Endothelial cell of umbilical vein (primary cell): ENCODE measurements at regions not wholly inside any gene's neighbourhood (a gene's known extent, or its start where the extent isn't known, plus 50 kb on each side); places are given as distances from the start of the nearest gene placed in this dataset.

Experiments used
- BruUV-seq: library from RNA; stranded (reverse); fragments of 400-500 nt; replicated peaks from 2 replicates; lab custom pipeline; 2021; lab: Mats Ljungman, UMichigan
- CTCF ChIA-PET: fragments of 300-600, 350-600 bp; sonication (Branson Sonifier 250); formaldehyde crosslinking; loops from one replicate; lab custom pipeline; 2021; ENCODE audit warnings: antibody characterized with exemption, inconsistent platforms; lab: Charles Lee
- POLR2A ChIA-PET: fragments of 300-600, 350-600 bp; sonication (Branson Sonifier 250); formaldehyde crosslinking; loops from one replicate; lab custom pipeline; 2021; ENCODE audit warnings: antibody characterized with exemption, inconsistent platforms; lab: Charles Lee
- DNase-seq: peaks from one replicate; pipeline ENCODE4 v3.0.0-alpha.2; 2011; ENCODE audit warnings: low read depth, low spot score
- FAIRE-seq: peaks from 2 replicates; lab custom pipeline; 2011; peaks lifted over from hg19 to GRCh38; lab: Jason Lieb, UNC
- H2AFZ ChIP-seq: 2 replicates; pipeline ENCODE4 v1.6.0; 2012; ENCODE audit warnings: low read depth, low read length, control low read depth, inconsistent platforms
- H3K27ac ChIP-seq: 2 replicates; pipeline ENCODE4 v1.5.1; 2011; ENCODE audit warnings: low read depth, mild to moderate bottlenecking, control low read depth, low read length, moderate library complexity; ENCODE audit not compliant: insufficient read depth
- H3K27me3 ChIP-seq, 2 experiments: 2 replicates each; pipeline versions ENCODE4 v1.6.0 to v1.6.1; 2011; ENCODE audit warnings: low read length in 2 of 2, mixed read lengths in 1 of 2; ENCODE audit not compliant: control insufficient read depth in 2 of 2, insufficient read depth in 2 of 2
- H3K36me3 ChIP-seq, 2 experiments: 2 replicates in 1 of 2; 3 replicates in 1 of 2; pipeline ENCODE4 v1.5.1; 2011; ENCODE audit warnings: low read length in 2 of 2, mild to moderate bottlenecking in 1 of 2, moderate library complexity in 1 of 2; ENCODE audit not compliant: control insufficient read depth in 2 of 2, insufficient read depth in 2 of 2; ENCODE audit errors: extremely low read depth in 1 of 2
- H3K4me1 ChIP-seq: 3 replicates; pipeline ENCODE4 v1.5.1; 2011; ENCODE audit warnings: mild to moderate bottlenecking, low read length; ENCODE audit not compliant: control insufficient read depth, insufficient read depth; ENCODE audit errors: extremely low read depth
- H3K4me2 ChIP-seq: 2 replicates; pipeline ENCODE4 v1.6.1; 2011; ENCODE audit warnings: low read length, control low read depth, mixed read lengths; ENCODE audit not compliant: insufficient read depth
- H3K4me3 ChIP-seq, 3 experiments: fragments of 200-600 bp in 1 of 3; sonication (generic), shearing (Covaris generic) in 1 of 3; replicated peaks in 1 of 3; 2 replicates each; pipeline ENCODE4 v1.5.1; 2011 to 2016; ENCODE audit warnings: control low read depth in 3 of 3, low read length in 3 of 3, mild to moderate bottlenecking in 2 of 3, inconsistent platforms in 1 of 3, low read depth in 1 of 3, moderate library complexity in 1 of 3; ENCODE audit not compliant: insufficient read depth in 1 of 3
- H3K79me2 ChIP-seq: 2 replicates; pipeline ENCODE4 v1.6.0; 2012; ENCODE audit warnings: low read length, inconsistent platforms; ENCODE audit not compliant: control insufficient read depth, insufficient read depth
- H3K9ac ChIP-seq: replicated peaks from 2 replicates; pipeline ENCODE3; 2011; ENCODE audit warnings: low read length, control low read depth; ENCODE audit not compliant: insufficient read depth; ENCODE audit errors: extremely low read depth
- H3K9me1 ChIP-seq: replicated peaks from 3 replicates; pipeline ENCODE4 v1.6.0; 2011; ENCODE audit warnings: mild to moderate bottlenecking, low read length; ENCODE audit not compliant: control insufficient read depth, insufficient read depth; ENCODE audit errors: extremely low read depth
- H3K9me3 ChIP-seq: replicated peaks from 2 replicates; pipeline ENCODE4 v1.5.1; 2012; ENCODE audit warnings: low read length, inconsistent platforms; ENCODE audit not compliant: control insufficient read depth, insufficient read depth
- H4K20me1 ChIP-seq: replicated peaks from 2 replicates; pipeline ENCODE3; 2011; ENCODE audit warnings: mild to moderate bottlenecking, low read length; ENCODE audit not compliant: control insufficient read depth, insufficient read depth; ENCODE audit errors: extremely low read depth
- EZH2 ChIP-seq: IDR thresholded peaks from 2 replicates; pipeline ENCODE4 v1.6.1; 2012; ENCODE audit warnings: borderline replicate concordance, low read depth, mild to moderate bottlenecking, moderate library complexity, low read length, inconsistent platforms; ENCODE audit not compliant: severe bottlenecking
- FOS ChIP-seq: IDR thresholded peaks from 2 replicates; pipeline ENCODE4 v1.6.1; 2011; ENCODE audit warnings: mild to moderate bottlenecking, low read length, moderate library complexity, borderline replicate concordance; ENCODE audit not compliant: insufficient read depth
- GATA2 ChIP-seq: IDR thresholded peaks from 2 replicates; pipeline ENCODE4 v1.7.0; 2011; ENCODE audit warnings: low read depth, mild to moderate bottlenecking, moderate library complexity, mixed read lengths, low read length; ENCODE audit not compliant: insufficient read length, insufficient read depth
- JUN ChIP-seq: IDR thresholded peaks from 2 replicates; pipeline ENCODE4 v1.6.1; 2011; ENCODE audit warnings: borderline replicate concordance, low read depth; ENCODE audit not compliant: insufficient read length, insufficient read depth
- MYC ChIP-seq: IDR thresholded peaks from one replicate; pipeline ENCODE4 v1.6.1; 2011; ENCODE audit warnings: mild to moderate bottlenecking, low read depth, low read length
- POLR2A ChIP-seq: IDR thresholded peaks from 2 replicates; pipeline ENCODE4 v1.6.1; 2012; ENCODE audit warnings: low read depth, mild to moderate bottlenecking, control low read depth, low read length
- POLR2AphosphoS5 ChIP-seq: IDR thresholded peaks from 2 replicates; pipeline ENCODE4 v1.6.1; 2012; ENCODE audit warnings: low read depth, mild to moderate bottlenecking, control low read depth, low read length, moderate library complexity; ENCODE audit not compliant: insufficient read depth
- dilution Hi-C: fragments of 300-500 bp; cut with MboI; formaldehyde crosslinking; loops from one replicate; pipeline ENCODE4 v1.15.0; 2019; ENCODE audit warnings: low sequenced_read_pairs; ENCODE audit not compliant: extremely low pct_ligation_motif_present
- intact Hi-C: fragments of 100-400 bp; cut with micrococcal nuclease; formaldehyde crosslinking; loops from one replicate; pipeline ENCODE4 v1.10.0; 2022
- TF ChIP-seq, protein P1 (sequence below): IDR thresholded peaks from 2 replicates; pipeline ENCODE4 v1.6.1; 2011; ENCODE audit not compliant: insufficient read depth, insufficient read length
- TF ChIP-seq, protein P2 (sequence below), 2 donors: IDR thresholded peaks; 1 replicate in 1 of 2; 2 replicates in 1 of 2; pipeline ENCODE4 v1.5.1; 2011; ENCODE audit warnings: low read length in 2 of 2, mild to moderate bottlenecking in 2 of 2, moderate library complexity in 2 of 2, control low read depth in 1 of 2, inconsistent platforms in 1 of 2, low read depth in 1 of 2; ENCODE audit not compliant: insufficient read depth in 1 of 2; ENCODE audit errors: extremely low read depth in 1 of 2

DNA sequence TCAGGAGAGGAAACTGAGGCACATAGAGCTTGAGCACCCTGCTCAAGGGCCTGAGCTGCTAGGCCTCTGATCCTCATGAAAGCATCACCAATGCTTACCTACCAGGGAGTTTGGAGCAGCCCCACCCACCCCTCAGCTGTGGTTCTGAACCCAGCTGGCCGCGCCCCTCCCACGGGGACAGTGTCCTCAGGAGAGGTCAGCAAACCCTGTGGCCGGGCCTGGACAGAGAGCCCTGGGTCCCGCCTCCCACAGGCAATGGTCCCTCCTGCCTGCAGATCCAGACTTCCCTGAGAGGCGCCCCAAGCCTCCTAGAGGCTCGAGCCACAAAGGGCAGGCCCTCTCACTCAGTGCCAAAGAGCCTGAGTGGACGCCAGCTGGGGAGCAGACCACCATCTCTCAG, 184.9 kb downstream of the BRD1 start:
- no peak for DNase-seq
- no peak overlapping the region for H2AFZ ChIP-seq
- H3K9me3 ChIP-seq, result no peaks in the 10 kb centered on the region
- H3K27me3 ChIP-seq, result no peaks in the 10 kb centered on the region
- H3K4me1 ChIP-seq, result no peaks in the 10 kb centered on the region
- H3K27ac ChIP-seq, result no peak overlapping the region
- no peaks in the 10 kb centered on the region for H4K20me1 ChIP-seq
- POLR2A ChIA-PET, result no interaction called here
- CTCF ChIA-PET, result interaction anchor here (1.5 to 1.8 kb wide), 2 partner anchors 10 to 13 kb away, joined by 3 to 7 read pairs; no protein-coding TSS in a partner anchor
- no peak overlapping the region for H3K9ac ChIP-seq
- no peak for FAIRE-seq
- TF ChIP-seq FOS (no peak), POLR2AphosphoS5 (no peak), POLR2A (no peak), EZH2 (no peak), JUN (no peak), MYC (no peak), GATA2 (no peak)
- TF ChIP-seq, protein P1, sequence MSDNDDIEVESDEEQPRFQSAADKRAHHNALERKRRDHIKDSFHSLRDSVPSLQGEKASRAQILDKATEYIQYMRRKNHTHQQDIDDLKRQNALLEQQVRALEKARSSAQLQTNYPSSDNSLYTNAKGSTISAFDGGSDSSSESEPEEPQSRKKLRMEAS, result no peak
- TF ChIP-seq, protein P2, sequence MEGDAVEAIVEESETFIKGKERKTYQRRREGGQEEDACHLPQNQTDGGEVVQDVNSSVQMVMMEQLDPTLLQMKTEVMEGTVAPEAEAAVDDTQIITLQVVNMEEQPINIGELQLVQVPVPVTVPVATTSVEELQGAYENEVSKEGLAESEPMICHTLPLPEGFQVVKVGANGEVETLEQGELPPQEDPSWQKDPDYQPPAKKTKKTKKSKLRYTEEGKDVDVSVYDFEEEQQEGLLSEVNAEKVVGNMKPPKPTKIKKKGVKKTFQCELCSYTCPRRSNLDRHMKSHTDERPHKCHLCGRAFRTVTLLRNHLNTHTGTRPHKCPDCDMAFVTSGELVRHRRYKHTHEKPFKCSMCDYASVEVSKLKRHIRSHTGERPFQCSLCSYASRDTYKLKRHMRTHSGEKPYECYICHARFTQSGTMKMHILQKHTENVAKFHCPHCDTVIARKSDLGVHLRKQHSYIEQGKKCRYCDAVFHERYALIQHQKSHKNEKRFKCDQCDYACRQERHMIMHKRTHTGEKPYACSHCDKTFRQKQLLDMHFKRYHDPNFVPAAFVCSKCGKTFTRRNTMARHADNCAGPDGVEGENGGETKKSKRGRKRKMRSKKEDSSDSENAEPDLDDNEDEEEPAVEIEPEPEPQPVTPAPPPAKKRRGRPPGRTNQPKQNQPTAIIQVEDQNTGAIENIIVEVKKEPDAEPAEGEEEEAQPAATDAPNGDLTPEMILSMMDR (IDR thresholded peaks at IDR 0.05; ENCODE audit: extremely low read depth in 1 of 2, insufficient read depth in 1 of 2, low read depth in 1 of 2, low read length in 2 of 2), result no peak
- H3K36me3 ChIP-seq, result no peaks in the 10 kb centered on the region
- H3K9me1 ChIP-seq, result no peaks in the 10 kb centered on the region
- intact Hi-C loops (no loop called here), dilution Hi-C loops (no loop called here)
- no peak overlapping the region for H3K4me2 ChIP-seq
- H3K4me3 ChIP-seq, result no peak overlapping the region
- no peaks in the 10 kb centered on the region for H3K79me2 ChIP-seq
- BruUV-seq, result no TSS peak
